BLaER1 treated with 17β-estradiol and CSF1 and Interleukin-3, amounts not matched to agents 10 nM and 100 nM (cell line): ENCODE measurements at regions not wholly inside any gene's neighbourhood (a gene's known extent, or its start where the extent isn't known, plus 50 kb on each side); places are given as distances from the start of the nearest gene placed in this dataset.
A peak's percentile ranks its signal among the peaks of the same experiment; 100 is the strongest.

Source experiments
- H3K27ac ChIP-seq, 11 experiments: shearing (Covaris generic); formaldehyde crosslinking; 2 replicates each; pipeline ENCODE4 v1.8.1; 2022
- H3K27me3 ChIP-seq, 11 experiments: shearing (Covaris generic); formaldehyde crosslinking; 2 replicates each; pipeline ENCODE4 v1.8.1; 2022
- H3K36me3 ChIP-seq, 11 experiments: shearing (Covaris generic); formaldehyde crosslinking; 2 replicates each; pipeline ENCODE4 v1.8.1; 2022
- H3K4me1 ChIP-seq, 10 experiments: shearing (Covaris generic); formaldehyde crosslinking; 2 replicates each; pipeline ENCODE4 v1.8.1; 2022
- H3K4me2 ChIP-seq, 11 experiments: shearing (Covaris generic); formaldehyde crosslinking; 2 replicates each; pipeline ENCODE4 v1.8.1; 2022
- H3K4me3 ChIP-seq, 10 experiments: shearing (Covaris generic); formaldehyde crosslinking; 2 replicates each; pipeline ENCODE4 v1.8.1; 2022
- H3K9ac ChIP-seq, 11 experiments: shearing (Covaris generic); formaldehyde crosslinking; 2 replicates each; pipeline ENCODE4 v1.8.1; 2022
- H3K9me3 ChIP-seq, 11 experiments: shearing (Covaris generic); formaldehyde crosslinking; replicated peaks in 1 of 11; 2 replicates each; pipeline ENCODE4 v1.8.1; 2022
- H4K20me1 ChIP-seq, 11 experiments: shearing (Covaris generic); formaldehyde crosslinking; 2 replicates each; pipeline ENCODE4 v1.8.1; 2022
- Cebpa-rat ChIP-seq, 11 experiments: shearing (Covaris generic); IDR thresholded peaks; 2 replicates each; pipeline ENCODE4 v1.8.1; 2022

GRCh38 chr21:33991133-33991532 is 75.5 kb upstream of the ATP5PO start:
- no peak for TF ChIP-seq Cebpa-rat (IDR thresholded peaks at IDR 0.05)
- Histone ChIP-seq H3K27me3 (no peaks in the 10 kb centered on the region), H3K4me3 (no peak overlapping the region), H3K9ac (no peak overlapping the region), H3K4me2 (peak overlapping the region in 5 of 11 experiments; percentile 0 to 54 (median 36); a peak in 5 of 22 replicates), H3K4me1 (peaks cover 17 to 30% (median 23%) of the 10 kb centered on the region in 10 experiments; a peak in 19 of 20 replicates), H4K20me1 (no peaks in the 10 kb centered on the region), H3K27ac (no peak overlapping the region), H3K36me3 (peaks cover 0 to 12% (median 0%) of the 10 kb centered on the region in 11 experiments; a peak in 4 of 22 replicates), H3K9me3 (peaks cover 37 to 52% (median 44%) of the 10 kb centered on the region in 11 experiments)

GRCh38 chr21:33989440-33989839 is 73.8 kb upstream of the ATP5PO start:
- Histone ChIP-seq H4K20me1 (no peaks in the 10 kb centered on the region), H3K9ac (no peak overlapping the region), H3K27ac (no peak overlapping the region), H3K27me3 (no peaks in the 10 kb centered on the region), H3K4me3 (no peak overlapping the region), H3K36me3 (peaks cover 0 to 12% (median 0%) of the 10 kb centered on the region in 11 experiments; a peak in 4 of 22 replicates), H3K4me1 (peaks cover 25 to 38% (median 33%) of the 10 kb centered on the region in 10 experiments; a peak in 19 of 20 replicates), H3K9me3 (peaks cover 26 to 38% (median 30%) of the 10 kb centered on the region in 11 experiments), H3K4me2 (no peak overlapping the region)
- TF ChIP-seq Cebpa-rat (IDR thresholded peaks at IDR 0.05), result no peak

DNA sequence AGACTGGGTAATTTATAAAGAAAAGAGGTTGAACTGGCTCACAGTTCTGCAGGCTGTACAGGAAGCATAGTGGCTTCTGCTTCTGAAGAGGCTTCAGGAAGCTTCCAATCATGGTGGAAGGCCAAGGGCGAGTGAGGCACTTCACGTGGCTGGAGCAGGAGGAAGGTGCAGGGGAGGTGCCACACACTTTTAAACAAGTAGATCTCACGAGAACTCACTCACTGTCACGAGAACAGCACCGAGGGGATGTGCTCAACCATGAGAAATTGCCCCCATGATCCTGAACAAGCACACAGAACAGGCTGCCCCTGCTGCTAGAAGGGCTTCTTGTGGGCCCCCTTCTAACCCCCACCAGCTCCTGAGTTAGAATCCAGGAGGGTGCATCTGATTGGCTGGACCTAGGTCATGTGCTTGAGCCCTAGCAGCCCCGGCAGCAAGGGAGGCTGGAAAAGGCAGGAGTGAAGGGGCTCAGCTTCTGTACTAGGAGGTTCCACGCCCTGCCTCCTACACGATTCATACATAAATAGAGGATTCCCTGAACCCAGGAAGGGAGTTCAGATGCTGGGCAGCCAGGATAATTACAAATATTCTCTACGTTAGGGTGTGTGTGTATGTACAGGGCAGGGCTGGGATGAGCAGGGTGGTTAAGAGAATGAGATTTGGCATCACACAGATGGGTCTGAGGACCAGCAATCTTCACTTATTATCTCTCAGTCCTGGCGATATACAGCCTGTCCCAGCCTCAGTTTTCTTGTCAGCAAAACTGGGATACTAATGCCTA is 72.8 kb upstream of the ATP5PO start:
- Histone ChIP-seq H3K9me3 (peaks cover 22 to 31% (median 25%) of the 10 kb centered on the region in 11 experiments), H4K20me1 (no peaks in the 10 kb centered on the region), H3K9ac (no peak overlapping the region), H3K36me3 (peaks cover 0 to 12% (median 0%) of the 10 kb centered on the region in 11 experiments; a peak in 4 of 22 replicates), H3K4me2 (no peak overlapping the region), H3K27me3 (no peaks in the 10 kb centered on the region), H3K4me1 (peaks cover 22 to 36% (median 27%) of the 10 kb centered on the region in 10 experiments; a peak in 19 of 20 replicates), H3K4me3 (no peak overlapping the region), H3K27ac (0 out of 22 replicates have a peak overlapping the region, but pooled peaks of 1 of the 11 experiments have one; percentile 2)
- TF ChIP-seq Cebpa-rat (IDR thresholded peaks at IDR 0.05), result no peak

GRCh38 chr21:33987461-33987860 is 71.9 kb upstream of the ATP5PO start:
- no peak overlapping the region for H3K27ac ChIP-seq
- peaks cover 14 to 31% (median 22%) of the 10 kb centered on the region in 10 experiments; a peak in 16 of 20 replicates for H3K4me1 ChIP-seq
- no peak for TF ChIP-seq Cebpa-rat (IDR thresholded peaks at IDR 0.05)
- H3K36me3 ChIP-seq, result peaks cover 0 to 4% (median 0%) of the 10 kb centered on the region in 11 experiments; a peak in 1 of 22 replicates
- no peak overlapping the region for H3K4me2 ChIP-seq
- no peak overlapping the region for H3K4me3 ChIP-seq
- H3K9me3 ChIP-seq, result peaks cover 13 to 22% (median 15%) of the 10 kb centered on the region in 11 experiments
- H4K20me1 ChIP-seq, result no peaks in the 10 kb centered on the region
- H3K9ac ChIP-seq, result no peak overlapping the region
- H3K27me3 ChIP-seq, result no peaks in the 10 kb centered on the region

- Histone ChIP-seq H3K9me3 (peaks cover 0 to 13% (median 4%) of the 10 kb centered on the region in 11 experiments; a peak in 8 of 22 replicates), H3K4me2 (peak overlapping the region in 6 of 11 experiments; percentile 0 to 52 (median 31); a peak in 7 of 22 replicates), H3K27me3 (no peaks in the 10 kb centered on the region), H3K36me3 (no peaks in the 10 kb centered on the region), H3K27ac (peak overlapping the region in 5 of 11 experiments; percentile 4 to 22 (median 17); a peak in 2 of 22 replicates), H4K20me1 (no peaks in the 10 kb centered on the region), H3K9ac (no peak overlapping the region), H3K4me1 (peaks cover 6 to 48% (median 33%) of the 10 kb centered on the region in 10 experiments; a peak in 19 of 20 replicates), H3K4me3 (no peak overlapping the region)
- no peak for TF ChIP-seq Cebpa-rat (IDR thresholded peaks at IDR 0.05)
These were observed 69.8 kb upstream of the ATP5PO start for GRCh38 chr21:33985117-33986050.

DNA sequence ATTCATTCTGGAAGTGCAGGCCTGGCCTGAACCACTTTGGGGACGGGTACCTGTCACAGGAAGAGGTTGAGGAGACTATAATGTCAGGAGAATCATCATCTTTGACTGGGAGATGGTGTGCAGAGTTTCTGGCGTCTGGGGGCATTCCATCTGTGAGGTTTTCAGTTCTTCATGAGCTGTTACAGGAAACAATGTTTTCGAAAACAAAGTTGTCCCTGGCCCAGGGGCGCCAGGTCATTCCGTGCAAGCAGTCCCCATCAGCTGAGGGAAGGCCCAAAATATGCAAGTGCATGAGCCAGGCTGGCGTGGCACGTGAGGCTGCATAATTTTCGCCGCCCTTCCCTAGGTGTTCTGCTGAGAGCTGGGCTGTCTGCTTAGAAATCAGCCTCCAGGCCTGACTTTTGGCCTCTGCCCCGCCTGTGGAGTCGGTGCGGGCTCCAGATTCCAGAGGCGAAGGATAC is 68.4 kb upstream of the ATP5PO start:
- Histone ChIP-seq H3K27ac (no peak overlapping the region; a peak in 1 of 22 replicates), H4K20me1 (no peaks in the 10 kb centered on the region), H3K9ac (no peak overlapping the region), H3K27me3 (no peaks in the 10 kb centered on the region), H3K4me2 (peak overlapping the region in 6 of 11 experiments; percentile 24 to 52 (median 26); a peak in 8 of 22 replicates), H3K36me3 (no peaks in the 10 kb centered on the region), H3K4me3 (no peak overlapping the region), H3K9me3 (peaks cover 0 to 13% (median 7%) of the 10 kb centered on the region in 11 experiments; a peak in 9 of 22 replicates), H3K4me1 (peaks cover 11 to 61% (median 46%) of the 10 kb centered on the region in 10 experiments)
- no peak for TF ChIP-seq Cebpa-rat (IDR thresholded peaks at IDR 0.05)

GRCh38 chr21:33981391-33982101 is 65.9 kb upstream of the ATP5PO start:
- no peaks in the 10 kb centered on the region for H4K20me1 ChIP-seq

More at GRCh38 chr21:33981391-33982101, 65.9 kb upstream of the ATP5PO start:
- H3K36me3 ChIP-seq, result no peaks in the 10 kb centered on the region
- H3K27me3 ChIP-seq, result no peaks in the 10 kb centered on the region
- H3K4me1 ChIP-seq, result peaks cover 36 to 86% (median 70%) of the 10 kb centered on the region in 10 experiments
- H3K27ac ChIP-seq, result peak overlapping the region in 9 of 11 experiments; percentile 10 to 98 (median 62); a peak in 14 of 22 replicates
- peak overlapping the region in 3 of 11 experiments; percentile 0 to 25 (median 4); a peak in 3 of 22 replicates for H3K9ac ChIP-seq
- H3K9me3 ChIP-seq, result peaks cover 0 to 13% (median 7%) of the 10 kb centered on the region in 11 experiments; a peak in 9 of 22 replicates
- no peak for TF ChIP-seq Cebpa-rat (IDR thresholded peaks at IDR 0.05)
- H3K4me2 ChIP-seq, result peak overlapping the region in 10 of 11 experiments; percentile 27 to 98 (median 84); a peak in 17 of 22 replicates
- no peak overlapping the region for H3K4me3 ChIP-seq
